Fibroblast of the conjunctiva (primary cell): ENCODE measurements at regions not wholly inside any gene's neighbourhood (a gene's known extent, or its start where the extent isn't known, plus 50 kb on each side); places are given as distances from the start of the nearest gene placed in this dataset.
"Not testable (repeated sequence)": the region's sequence is repeated elsewhere in the genome, so short reads cannot be mapped to it uniquely, and the experiment has no call there.

Source experiments
- DNase-seq: peaks from one replicate; pipeline ENCODE4 v3.0.0-alpha.2; 2010; ENCODE audit warnings: low read depth

- DNase-seq, result no peak
Observed at GRCh38 chr9:88816141-88816540, 175.1 kb upstream of the S1PR3 start.

GRCh38 chr9:88816591-88816990 is 174.7 kb upstream of the S1PR3 start:
- no peak for DNase-seq

DNA sequence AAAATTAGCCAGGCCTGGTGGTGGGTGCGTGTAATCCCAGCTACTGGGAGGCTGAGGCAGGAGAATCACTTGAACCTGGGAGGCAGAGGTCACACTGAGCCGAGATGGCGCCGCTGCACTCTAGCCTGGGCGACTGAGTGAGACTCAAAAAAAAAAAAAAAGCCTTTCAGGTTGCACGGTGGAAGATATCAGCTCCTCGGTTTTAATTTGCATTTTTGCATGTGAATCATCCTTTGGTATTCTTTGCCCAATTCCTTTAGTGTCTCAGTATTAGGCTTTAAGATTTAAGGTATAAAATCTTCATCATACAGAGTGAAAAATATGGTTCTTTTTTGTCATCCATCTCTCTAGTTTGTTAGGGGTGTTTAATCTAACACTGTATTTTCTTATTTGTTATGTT is 173.6 kb upstream of the S1PR3 start:
- DNase-seq, result no peak

GRCh38 chr9:88818495-88819201 is 172.6 kb upstream of the S1PR3 start:
- DNase-seq, result peak; percentile 21

GRCh38 chr9:88819476-88819875 is 171.8 kb upstream of the S1PR3 start:
- no peak for DNase-seq

GRCh38 chr9:88820055-88820454 is 171.2 kb upstream of the S1PR3 start:
- no peak for DNase-seq

DNA sequence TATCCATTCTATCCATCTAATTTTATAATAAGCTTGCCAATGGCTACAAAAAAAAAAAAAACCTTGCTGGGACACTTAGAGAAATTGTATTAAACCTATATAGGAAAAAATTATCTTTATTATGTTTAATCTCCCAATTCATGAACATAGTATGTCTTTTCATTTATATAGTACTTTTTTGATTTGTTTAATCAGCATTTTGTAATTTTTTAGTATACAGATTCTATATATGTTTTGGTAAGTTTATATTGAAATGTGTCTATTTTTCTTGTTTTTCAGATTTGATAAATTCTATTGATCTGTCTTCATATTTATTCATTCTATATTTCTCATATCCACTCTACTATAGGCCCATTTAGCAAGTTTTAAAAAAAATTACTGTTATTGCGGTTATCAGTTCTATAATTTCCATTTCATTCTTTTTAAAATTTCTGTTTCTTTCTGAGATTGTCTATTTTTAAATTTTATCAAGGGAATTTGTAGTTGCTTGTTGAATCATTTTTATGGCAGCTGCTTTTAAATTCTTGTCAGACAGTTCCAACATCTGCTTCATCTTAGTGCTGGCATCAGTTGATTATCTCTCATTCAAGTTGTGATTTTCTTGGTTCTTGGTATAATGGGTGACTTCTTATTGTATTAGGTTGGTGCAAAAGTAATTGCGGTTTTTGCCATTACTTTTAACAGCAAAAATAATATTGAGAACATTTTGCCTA is 170.1 kb upstream of the S1PR3 start:
- DNase-seq, result no peak

DNA sequence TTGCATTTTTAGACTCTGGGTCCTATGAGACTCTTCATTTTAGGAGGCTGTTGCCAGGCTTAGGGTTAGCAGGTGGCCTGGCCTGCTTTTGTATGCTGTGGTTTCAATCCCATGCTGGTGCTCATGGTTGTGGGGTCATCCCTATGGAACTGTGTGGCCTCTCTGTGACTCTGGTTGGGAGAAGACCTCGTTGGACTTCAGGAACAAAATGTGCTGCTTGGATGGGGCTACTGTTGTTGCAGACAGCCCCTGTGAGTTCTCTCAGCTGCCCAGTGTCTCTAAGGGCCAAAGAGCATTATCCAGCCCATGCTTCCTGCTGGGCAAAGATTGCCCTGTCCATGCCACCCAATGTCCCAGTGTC is 169.5 kb upstream of the S1PR3 start:
- no peak for DNase-seq

DNA sequence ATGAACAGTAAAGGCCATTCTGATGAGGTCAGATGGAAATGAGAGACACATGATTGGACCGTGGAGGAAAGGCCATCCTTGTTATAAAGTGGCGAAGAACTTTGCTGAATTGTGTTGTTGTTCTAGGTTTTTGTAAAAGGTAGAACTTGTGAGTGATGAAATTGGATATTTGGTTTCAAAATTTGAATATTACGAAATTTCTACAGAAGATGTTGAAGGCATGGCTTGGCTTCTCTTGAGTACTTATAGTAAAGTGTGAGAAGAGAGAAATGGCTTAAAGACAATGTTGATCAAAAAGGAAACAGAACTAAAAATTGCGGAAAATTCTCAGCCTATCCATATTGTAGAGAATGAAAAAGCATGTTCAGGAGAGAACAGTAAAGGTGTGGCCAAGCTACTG is 166.6 kb upstream of the S1PR3 start:
- DNase-seq, result no peak

- no peak for DNase-seq
Observed at GRCh38 chr9:88826181-88826580, 165.1 kb upstream of the S1PR3 start.

DNA sequence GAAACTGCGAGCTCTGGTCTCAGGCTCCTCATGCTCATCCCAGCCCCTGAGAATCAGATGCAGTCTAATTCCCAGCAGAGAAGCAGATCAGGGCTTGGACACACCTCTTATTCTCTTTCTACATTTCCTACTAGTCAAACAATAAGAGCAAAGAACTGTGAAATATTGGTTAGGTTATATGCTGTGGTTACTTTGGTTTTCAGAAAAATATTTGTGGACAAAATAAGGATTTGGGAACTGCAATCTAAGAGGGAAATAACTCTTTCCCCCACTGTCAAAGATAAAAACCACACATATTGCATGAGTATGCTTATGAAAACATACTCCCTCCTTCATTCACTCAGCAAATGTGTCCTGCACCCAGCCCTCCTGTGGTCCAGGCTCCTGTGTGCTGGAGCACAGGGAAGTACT is 164.5 kb upstream of the S1PR3 start:
- DNase-seq, result no peak

DNA sequence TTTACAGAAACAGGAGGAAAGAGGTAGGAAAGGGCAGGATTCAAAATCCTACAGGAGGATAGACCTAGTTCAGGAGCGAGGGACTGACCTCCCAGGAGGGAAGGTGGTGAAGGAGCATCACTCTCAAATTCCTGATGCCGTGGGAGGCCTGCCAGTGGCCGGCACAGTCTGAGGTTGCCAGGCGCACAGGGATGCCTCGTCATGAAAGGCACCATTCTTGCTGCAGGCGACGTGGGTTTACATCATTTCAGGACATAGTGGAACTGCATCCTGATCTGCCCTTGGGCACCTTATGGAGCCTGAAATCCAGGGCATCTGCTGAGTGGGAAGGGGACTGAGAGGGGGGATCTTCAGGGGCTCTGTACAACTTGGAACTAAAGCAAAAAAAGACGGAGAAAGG is 163.2 kb upstream of the S1PR3 start:
- no peak for DNase-seq

- DNase-seq, result no peak
Observed at GRCh38 chr9:88828492-88828974, 162.7 kb upstream of the S1PR3 start.

- no peak for DNase-seq
Observed at GRCh38 chr9:88829276-88829675, 162.0 kb upstream of the S1PR3 start.

- no peak for DNase-seq
Observed at GRCh38 chr9:88831713-88832407, 159.4 kb upstream of the S1PR3 start.

DNA sequence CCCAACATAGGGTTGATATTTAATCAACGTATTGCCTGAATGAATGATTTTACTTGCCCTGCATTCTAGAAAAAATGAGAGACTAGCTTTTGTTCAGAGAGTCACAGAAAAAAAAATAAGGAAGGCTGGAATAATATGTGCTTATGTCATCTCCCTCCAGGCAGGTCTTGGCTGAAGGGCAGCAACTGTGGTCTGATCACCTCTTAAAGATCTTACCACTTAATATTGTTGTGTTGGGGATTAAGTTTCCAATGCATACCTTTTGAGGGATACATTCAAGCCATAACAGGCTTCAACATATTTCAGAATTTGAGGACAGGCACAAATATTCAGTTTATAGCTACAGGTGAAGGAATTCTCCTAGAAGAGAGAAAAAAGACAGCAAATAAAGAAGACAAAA is 157.3 kb upstream of the S1PR3 start:
- DNase-seq, result no peak

- DNase-seq, result no peak
Observed at GRCh38 chr9:88835038-88835466, 156.2 kb upstream of the S1PR3 start.

DNA sequence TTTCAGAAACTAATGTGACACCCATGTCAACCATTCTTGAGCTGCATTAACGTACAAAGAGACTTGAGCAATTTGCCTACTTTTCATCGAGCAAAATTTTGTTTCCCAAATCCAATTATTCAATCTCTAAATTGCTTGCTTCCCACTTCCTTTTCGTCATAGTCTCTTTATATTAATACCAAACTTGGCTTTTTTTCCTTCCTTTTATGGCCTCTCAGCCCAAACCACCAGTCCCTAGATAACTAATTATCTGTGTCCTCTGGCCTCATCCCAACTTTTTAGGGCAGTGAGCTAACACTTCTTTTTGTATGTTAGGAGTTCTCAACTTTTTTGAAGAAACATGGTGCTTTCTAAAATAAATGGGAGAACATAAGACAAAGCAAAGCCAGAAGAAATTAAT is 155.5 kb upstream of the S1PR3 start:
- DNase-seq, result no peak

- no peak for DNase-seq
Observed at GRCh38 chr9:88837731-88838130, 153.5 kb upstream of the S1PR3 start.

GRCh38 chr9:88849878-88850277 is 141.4 kb upstream of the S1PR3 start:
- DNase-seq, result not testable (repeated sequence)

GRCh38 chr9:88852794-88853193 is 138.5 kb upstream of the S1PR3 start:
- peak; percentile 92 for DNase-seq

- DNase-seq, result no peak
Observed at GRCh38 chr9:88870627-88871026, 120.6 kb upstream of the S1PR3 start.

DNA sequence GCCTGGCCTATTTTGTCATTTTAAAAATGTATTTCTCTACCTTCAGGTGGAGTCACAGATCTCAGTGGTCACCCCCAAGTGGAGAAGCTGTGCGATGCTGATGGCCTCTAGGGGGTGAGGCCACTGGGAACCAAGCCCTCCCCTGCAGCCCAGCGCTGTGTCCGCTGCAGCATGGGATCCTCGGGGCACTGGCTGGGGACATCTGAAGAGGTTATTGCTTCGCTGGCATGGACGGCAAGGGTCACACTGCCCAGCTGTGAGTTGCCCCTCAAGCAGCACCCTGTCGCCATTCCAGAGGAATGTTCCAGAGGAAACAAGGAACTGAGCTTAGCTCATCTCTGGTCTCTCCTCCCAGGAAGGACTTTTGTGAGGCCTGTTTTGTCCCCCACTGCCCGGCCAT is 119.6 kb upstream of the S1PR3 start:
- no peak for DNase-seq
